SK-N-SH treated with all-trans-retinoic acid at 6 μM for 48 hours (cell line): ENCODE measurements at regions not wholly inside any gene's neighbourhood (a gene's known extent, or its start where the extent isn't known, plus 50 kb on each side); places are given as distances from the start of the nearest gene placed in this dataset.
A peak's percentile ranks its signal among the peaks of the same experiment; 100 is the strongest.

Experiments used
- ATAC-seq: fragments of 200-7000 bp; cut with Tn5 transposase; 3 replicates; pipeline ENCODE4 v1.9.1; 2020; ENCODE audit warnings: mild to moderate bottlenecking, moderate library complexity
- ARNTL ChIP-seq: fragments of 450-650 bp; formaldehyde crosslinking; IDR thresholded peaks from 2 replicates; pipeline ENCODE4 v1.5.0; 2020; ENCODE audit warnings: low read depth, mild to moderate bottlenecking, moderate library complexity, borderline replicate concordance
- BACH2 ChIP-seq: fragments of 250-450 bp; sonication (Bioruptor Pico); IDR thresholded peaks from 2 replicates; pipeline ENCODE4 v1.9.0; 2021; ENCODE audit warnings: mild to moderate bottlenecking, borderline replicate concordance
- CSDC2 ChIP-seq: fragments of 250-450 bp; sonication (Bioruptor Pico); IDR thresholded peaks from 2 replicates; pipeline ENCODE4 v1.5.0; 2020; ENCODE audit warnings: mild to moderate bottlenecking, moderate library complexity
- CSRNP3 ChIP-seq: fragments of 250-450 bp; sonication (Bioruptor Pico); IDR thresholded peaks from 2 replicates; pipeline ENCODE4 v1.5.1; 2021; ENCODE audit warnings: mild to moderate bottlenecking, moderate library complexity
- ESRRG ChIP-seq: fragments of 250-450 bp; sonication (Bioruptor Pico); IDR thresholded peaks from 2 replicates; pipeline ENCODE4 v1.6.1; 2021; ENCODE audit warnings: mild to moderate bottlenecking
- GLIS3 ChIP-seq: fragments of 250-450 bp; sonication (Bioruptor Pico); IDR thresholded peaks from 2 replicates; pipeline ENCODE4 v1.5.0; 2020; ENCODE audit warnings: mild to moderate bottlenecking, moderate library complexity
- ISL1 ChIP-seq: fragments of 250-450 bp; sonication (Bioruptor Pico); IDR thresholded peaks from 2 replicates; pipeline ENCODE4 v2.1.2; 2022; ENCODE audit warnings: mild to moderate bottlenecking, moderate library complexity
- OSR1 ChIP-seq: fragments of 250-450 bp; sonication (Bioruptor Pico); IDR thresholded peaks from 2 replicates; pipeline ENCODE4 v1.8.0; 2022; ENCODE audit warnings: moderate library complexity, mild to moderate bottlenecking, inconsistent platforms
- PATZ1 ChIP-seq: fragments of 250-450 bp; sonication (Bioruptor Pico); IDR thresholded peaks from 2 replicates; pipeline ENCODE4 v1.8.0; 2020; ENCODE audit warnings: mild to moderate bottlenecking, moderate library complexity, borderline replicate concordance
- POU6F1 ChIP-seq: fragments of 250-450 bp; sonication (Bioruptor Pico); IDR thresholded peaks from 2 replicates; pipeline ENCODE4 v1.8.0; 2021; ENCODE audit warnings: low read depth, mild to moderate bottlenecking, moderate library complexity, borderline replicate concordance
- PPARA ChIP-seq: fragments of 250-450 bp; sonication (Bioruptor Pico); IDR thresholded peaks from 2 replicates; pipeline ENCODE4 v1.5.0; 2020; ENCODE audit warnings: mild to moderate bottlenecking, borderline replicate concordance
- RARB ChIP-seq: fragments of 250-450 bp; sonication (Bioruptor Pico); IDR thresholded peaks from 2 replicates; pipeline ENCODE4 v1.8.0; 2021; ENCODE audit warnings: mild to moderate bottlenecking, moderate library complexity
- SNAI2 ChIP-seq: fragments of 250-450 bp; sonication (Bioruptor Pico); IDR thresholded peaks from 2 replicates; pipeline ENCODE4 v1.5.0; 2020; ENCODE audit warnings: mild to moderate bottlenecking, moderate library complexity
- TCF4 ChIP-seq: fragments of 250-450 bp; sonication (Bioruptor Pico); IDR thresholded peaks from 2 replicates; pipeline ENCODE4 v1.8.0; 2021; ENCODE audit warnings: mild to moderate bottlenecking, moderate library complexity, borderline replicate concordance
- TOX ChIP-seq: fragments of 250-450 bp; sonication (Bioruptor Pico); IDR thresholded peaks from 2 replicates; pipeline ENCODE4 v1.8.0; 2021; ENCODE audit warnings: mild to moderate bottlenecking, moderate library complexity, borderline replicate concordance
- TSHZ2 ChIP-seq: fragments of 250-450 bp; sonication (Bioruptor Pico); IDR thresholded peaks from 2 replicates; pipeline ENCODE4 v1.5.0; 2020; ENCODE audit warnings: mild to moderate bottlenecking, moderate library complexity
- ZC3H10 ChIP-seq: fragments of 250-450 bp; sonication (Bioruptor Pico); IDR thresholded peaks from 2 replicates; pipeline ENCODE4 v1.5.1; 2021; ENCODE audit warnings: mild to moderate bottlenecking, moderate library complexity
- ZFP3 ChIP-seq: fragments of 250-450 bp; sonication (Bioruptor Pico); IDR thresholded peaks from 2 replicates; pipeline ENCODE4 v1.5.0; 2020; ENCODE audit warnings: mild to moderate bottlenecking, moderate library complexity
- ZFP30 ChIP-seq: fragments of 450-650 bp; formaldehyde crosslinking; IDR thresholded peaks from 2 replicates; pipeline ENCODE4 v1.5.0; 2022; ENCODE audit warnings: mild to moderate bottlenecking, moderate library complexity
- ZNF565 ChIP-seq: fragments of 450-650 bp; formaldehyde crosslinking; conservative IDR thresholded peaks from 2 replicates; pipeline ENCODE4 v1.5.0; 2020; ENCODE audit warnings: low read depth, mild to moderate bottlenecking, moderate library complexity
- ZNF8 ChIP-seq: fragments of 450-650 bp; formaldehyde crosslinking; IDR thresholded peaks from 2 replicates; pipeline ENCODE4 v1.5.0; 2020; ENCODE audit warnings: mild to moderate bottlenecking, moderate library complexity

GRCh38 chr5:158120760-158121159 is 261.8 kb upstream of the CLINT1 start:
- TF ChIP-seq CSRNP3 (CRISPR knock-in tag), result no peak
- peak; percentile 74 for ATAC-seq

GRCh38 chr5:158119961-158120723 is 261.2 kb upstream of the CLINT1 start:
- TF ChIP-seq TOX (CRISPR knock-in tag), result no peak
- no peak for TF ChIP-seq PPARA (CRISPR knock-in tag)
- peak; percentile 26; the same call in 1 of the 2 replicates for TF ChIP-seq ISL1 (CRISPR knock-in tag)
- peak; percentile 93 for ATAC-seq

- TF ChIP-seq GLIS3 (no peak), PPARA (CRISPR knock-in tag) (no peak), TSHZ2 (no peak), CSDC2 (CRISPR knock-in tag) (no peak), ZC3H10 (no peak), ZFP30 (CRISPR knock-in tag) (no peak)
- no peak for ATAC-seq
These were observed 258.7 kb upstream of the CLINT1 start for GRCh38 chr5:158117467-158118160.

GRCh38 chr5:158116965-158117364 is 258.0 kb upstream of the CLINT1 start:
- no peak for ATAC-seq
- no peak for TF ChIP-seq RARB (CRISPR knock-in tag)
- no peak for TF ChIP-seq PATZ1 (CRISPR knock-in tag)
- TF ChIP-seq GLIS3, result no peak
- no peak for TF ChIP-seq CSRNP3 (CRISPR knock-in tag)
- TF ChIP-seq SNAI2 (CRISPR knock-in tag), result no peak
- no peak for TF ChIP-seq ISL1 (CRISPR knock-in tag)
- TF ChIP-seq TCF4 (CRISPR knock-in tag), result no peak
- no peak for TF ChIP-seq ZNF8 (CRISPR knock-in tag)
- no peak for TF ChIP-seq ZFP30 (CRISPR knock-in tag)
- TF ChIP-seq OSR1 (CRISPR knock-in tag), result no peak
- TF ChIP-seq ARNTL (CRISPR knock-in tag), result no peak
- no peak for TF ChIP-seq BACH2 (CRISPR knock-in tag)
- no peak for TF ChIP-seq ZNF565 (CRISPR knock-in tag)
- TF ChIP-seq ZC3H10, result no peak
- TF ChIP-seq POU6F1 (CRISPR knock-in tag), result no peak
- TF ChIP-seq ESRRG (CRISPR knock-in tag), result no peak
- TF ChIP-seq ZFP3 (CRISPR knock-in tag), result no peak
- TF ChIP-seq TOX (CRISPR knock-in tag), result no peak
- TF ChIP-seq CSDC2 (CRISPR knock-in tag), result no peak
- TF ChIP-seq TSHZ2, result no peak
